ENCODE measurements at regions not wholly inside any gene's neighbourhood (a gene's known extent, or its start where the extent isn't known, plus 50 kb on each side); places are given as distances from the start of the nearest gene placed in this dataset.

DNA sequence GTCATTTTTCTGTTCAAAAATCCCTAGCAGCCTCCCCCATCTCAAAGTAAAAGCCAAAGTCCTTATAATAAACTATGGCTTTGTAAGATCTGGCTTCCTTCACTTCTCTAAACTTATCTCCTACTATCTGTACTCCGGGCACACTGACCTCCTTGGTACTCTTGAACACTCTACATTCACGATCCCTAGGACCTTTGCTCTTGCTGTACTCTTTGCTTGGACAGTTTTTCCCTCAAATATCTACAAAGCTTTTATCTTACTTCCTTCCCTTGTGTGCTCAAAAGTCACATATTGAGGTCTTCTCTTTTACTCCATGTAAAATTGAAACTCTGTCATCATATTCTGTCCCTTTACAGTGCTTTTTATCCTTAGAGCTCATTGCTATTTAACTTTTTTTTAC lies 616.6 kb downstream of the IRS1 start:
- CTCF ChIA-PET = no interaction called here
- H3K27ac Mint-ChIP-seq (ENCODE audit: low read depth, unreplicated experiment) = no peak overlapping the region
- intact Hi-C loops (cut with micrococcal nuclease) = loop anchor here (10.0 kb wide), 2 partner anchors 242 to 288 kb away; no protein-coding TSS in a partner anchor
- POLR2A ChIA-PET = interaction anchor here (0.7 to 1.6 kb wide), 3 partner anchors 13 to 36 kb away, joined by 3 to 5 read pairs (median 5); no protein-coding TSS in a partner anchor
- no peaks in the 10 kb centered on the region for H3K27me3 Mint-ChIP-seq (ENCODE audit: insufficient read depth, unreplicated experiment)
- DNase-seq (ENCODE audit: unreplicated experiment) = no peak
- no peak overlapping the region for H3K4me3 Mint-ChIP-seq (ENCODE audit: unreplicated experiment)
- peaks cover 16% of the 10 kb centered on the region for H3K4me1 Mint-ChIP-seq (ENCODE audit: insufficient read depth, unreplicated experiment)
- TF ChIP-seq CTCF (IDR thresholded peaks at IDR 0.05; ENCODE audit: unreplicated experiment) = no peak
- peaks cover 23% of the 10 kb centered on the region for H3K9me3 Mint-ChIP-seq (ENCODE audit: unreplicated experiment)
- no TSS peak for BruUV-seq (replicated peaks)
- no peaks in the 10 kb centered on the region for H3K36me3 Mint-ChIP-seq (ENCODE audit: insufficient read depth, unreplicated experiment)

- Mint-ChIP-seq H3K4me3 (ENCODE audit: unreplicated experiment) (no peak overlapping the region), H3K36me3 (ENCODE audit: insufficient read depth, unreplicated experiment) (no peaks in the 10 kb centered on the region), H3K27me3 (ENCODE audit: insufficient read depth, unreplicated experiment) (no peaks in the 10 kb centered on the region), H3K4me1 (ENCODE audit: insufficient read depth, unreplicated experiment) (peaks cover 16% of the 10 kb centered on the region), H3K27ac (ENCODE audit: low read depth, unreplicated experiment) (no peak overlapping the region), H3K9me3 (ENCODE audit: unreplicated experiment) (peaks cover 23% of the 10 kb centered on the region)
- BruUV-seq (replicated peaks) = no TSS peak
- ChIA-PET CTCF (interaction anchor here (0.6 to 0.7 kb wide), 3 partner anchors 16 to 76 kb away, joined by 3 to 4 read pairs (median 3); no protein-coding TSS in a partner anchor), POLR2A (interaction anchor here (0.6 kb wide), 1 partner anchor 387 kb away, joined by 4 read pairs; no protein-coding TSS in a partner anchor)
- no peak for DNase-seq (ENCODE audit: unreplicated experiment)
- intact Hi-C loops (cut with micrococcal nuclease) = loop anchor here (10.0 kb wide), 2 partner anchors 243 to 287 kb away; no protein-coding TSS in a partner anchor
- no peak for TF ChIP-seq CTCF (IDR thresholded peaks at IDR 0.05; ENCODE audit: unreplicated experiment)
These were observed 617.7 kb downstream of the IRS1 start for GRCh38 chr2:226181909-226182308.

DNA sequence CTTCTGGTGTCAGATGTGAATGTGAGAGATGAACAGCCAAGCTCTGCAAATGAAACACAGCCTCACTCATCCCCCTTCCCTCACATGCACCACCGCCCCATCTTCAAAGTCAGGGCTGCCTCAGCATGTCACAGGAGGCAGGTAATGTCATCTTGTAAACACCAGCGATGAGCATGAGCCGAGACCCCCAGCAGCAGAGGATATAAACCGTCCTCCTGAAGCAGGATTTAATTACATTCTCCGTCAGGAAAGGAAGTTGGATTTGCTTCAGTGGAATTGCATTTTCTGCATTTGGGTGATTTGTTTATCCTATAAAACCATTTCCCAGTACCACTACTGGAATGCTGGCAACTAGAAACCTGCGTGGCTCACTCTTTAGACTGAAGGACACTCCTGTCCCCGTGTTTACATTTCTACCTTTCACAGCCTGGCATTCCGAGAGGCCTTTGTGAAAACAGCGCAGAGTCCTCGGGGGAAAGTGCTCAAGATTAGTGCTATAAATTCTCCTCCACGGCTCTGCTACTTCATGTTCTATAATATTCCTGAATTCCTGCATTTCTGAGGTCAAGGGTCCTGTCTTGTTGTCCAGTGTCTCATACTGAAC lies 619.2 kb downstream of the IRS1 start:
- CTCF ChIA-PET = no interaction called here
- no peaks in the 10 kb centered on the region for H3K27me3 Mint-ChIP-seq (ENCODE audit: insufficient read depth, unreplicated experiment)
- POLR2A ChIA-PET = no interaction called here
- peaks cover 7% of the 10 kb centered on the region for H3K4me1 Mint-ChIP-seq (ENCODE audit: insufficient read depth, unreplicated experiment)
- no peak for DNase-seq (ENCODE audit: unreplicated experiment)
- H3K9me3 Mint-ChIP-seq (ENCODE audit: unreplicated experiment) = peaks cover 23% of the 10 kb centered on the region
- no peak overlapping the region for H3K4me3 Mint-ChIP-seq (ENCODE audit: unreplicated experiment)
- no peak overlapping the region for H3K27ac Mint-ChIP-seq (ENCODE audit: low read depth, unreplicated experiment)
- no TSS peak for BruUV-seq (replicated peaks)
- intact Hi-C loops (cut with micrococcal nuclease) = loop anchor here (10.0 kb wide), 2 partner anchors 244 to 286 kb away; no protein-coding TSS in a partner anchor
- no peaks in the 10 kb centered on the region for H3K36me3 Mint-ChIP-seq (ENCODE audit: insufficient read depth, unreplicated experiment)
- no peak for TF ChIP-seq CTCF (IDR thresholded peaks at IDR 0.05; ENCODE audit: unreplicated experiment)

DNA sequence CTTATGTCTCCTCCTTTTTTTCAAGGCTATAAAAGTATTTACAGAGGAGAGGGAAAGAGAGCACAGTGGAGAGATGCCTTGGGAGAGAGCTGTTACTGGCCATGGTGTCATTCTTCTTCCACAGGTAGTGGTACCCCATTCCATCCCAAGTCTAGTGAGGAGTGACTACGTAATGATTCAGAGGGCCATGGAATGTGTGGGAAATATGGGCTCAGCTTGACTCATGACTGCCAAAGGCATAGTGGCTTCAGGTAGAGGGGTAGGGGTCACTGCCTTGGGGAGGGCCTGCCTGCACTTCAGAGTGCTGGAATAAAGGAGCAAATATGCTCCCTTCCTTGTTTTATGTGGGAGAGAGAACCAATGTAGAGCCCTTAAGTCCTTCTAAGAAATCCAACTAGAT lies 620.6 kb downstream of the IRS1 start:
- intact Hi-C loops (cut with micrococcal nuclease) = no loop called here
- no peak for DNase-seq (ENCODE audit: unreplicated experiment)
- no peak for TF ChIP-seq CTCF (IDR thresholded peaks at IDR 0.05; ENCODE audit: unreplicated experiment)
- no peaks in the 10 kb centered on the region for H3K36me3 Mint-ChIP-seq (ENCODE audit: insufficient read depth, unreplicated experiment)
- POLR2A ChIA-PET = no interaction called here
- no peaks in the 10 kb centered on the region for H3K27me3 Mint-ChIP-seq (ENCODE audit: insufficient read depth, unreplicated experiment)
- H3K27ac Mint-ChIP-seq (ENCODE audit: low read depth, unreplicated experiment) = no peak overlapping the region
- H3K4me3 Mint-ChIP-seq (ENCODE audit: unreplicated experiment) = no peak overlapping the region
- CTCF ChIA-PET = no interaction called here
- no TSS peak for BruUV-seq (replicated peaks)
- H3K4me1 Mint-ChIP-seq (ENCODE audit: insufficient read depth, unreplicated experiment) = no peaks in the 10 kb centered on the region
- H3K9me3 Mint-ChIP-seq (ENCODE audit: unreplicated experiment) = peaks cover 23% of the 10 kb centered on the region

Data from MCF 10A (cell line).